ENCODE measurements at regions not wholly inside any gene's neighbourhood (a gene's known extent, or its start where the extent isn't known, plus 50 kb on each side); places are given as distances from the start of the nearest gene placed in this dataset.

- DNase-seq (ENCODE audit: low read depth): no peak
These were observed 264.0 kb upstream of the PITX2 start for GRCh38 chr4:110886856-110887255.

GRCh38 chr4:110897784-110898183, 274.9 kb upstream of the PITX2 start:
- no peak for DNase-seq (ENCODE audit: low read depth)

DNA sequence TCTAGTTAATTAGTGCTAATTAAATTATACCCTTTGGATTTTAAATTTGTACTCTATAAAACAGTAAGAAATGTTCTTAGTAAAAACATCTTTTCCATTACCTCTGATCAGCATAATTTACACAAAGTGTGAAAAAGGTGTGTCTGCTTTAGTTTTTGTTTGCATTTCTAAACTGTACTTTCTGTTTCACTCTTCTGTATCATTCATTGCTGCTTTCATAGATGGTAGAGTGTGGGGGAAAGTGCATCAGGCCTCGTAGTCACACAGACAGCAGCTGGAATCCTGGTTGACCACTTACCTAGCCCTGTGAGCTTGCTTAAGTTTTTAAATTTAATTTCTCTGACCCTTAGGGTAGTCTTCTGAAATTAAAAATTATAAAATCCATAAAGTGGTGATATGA, 275.4 kb upstream of the PITX2 start:
- peak; percentile 36 for DNase-seq (ENCODE audit: low read depth)

- DNase-seq (ENCODE audit: low read depth): peak; percentile 51
These were observed 277.4 kb upstream of the PITX2 start for GRCh38 chr4:110900213-110900769.

GRCh38 chr4:110902500-110902899, 279.6 kb upstream of the PITX2 start:
- peak; percentile 80 for DNase-seq (ENCODE audit: low read depth)

DNA sequence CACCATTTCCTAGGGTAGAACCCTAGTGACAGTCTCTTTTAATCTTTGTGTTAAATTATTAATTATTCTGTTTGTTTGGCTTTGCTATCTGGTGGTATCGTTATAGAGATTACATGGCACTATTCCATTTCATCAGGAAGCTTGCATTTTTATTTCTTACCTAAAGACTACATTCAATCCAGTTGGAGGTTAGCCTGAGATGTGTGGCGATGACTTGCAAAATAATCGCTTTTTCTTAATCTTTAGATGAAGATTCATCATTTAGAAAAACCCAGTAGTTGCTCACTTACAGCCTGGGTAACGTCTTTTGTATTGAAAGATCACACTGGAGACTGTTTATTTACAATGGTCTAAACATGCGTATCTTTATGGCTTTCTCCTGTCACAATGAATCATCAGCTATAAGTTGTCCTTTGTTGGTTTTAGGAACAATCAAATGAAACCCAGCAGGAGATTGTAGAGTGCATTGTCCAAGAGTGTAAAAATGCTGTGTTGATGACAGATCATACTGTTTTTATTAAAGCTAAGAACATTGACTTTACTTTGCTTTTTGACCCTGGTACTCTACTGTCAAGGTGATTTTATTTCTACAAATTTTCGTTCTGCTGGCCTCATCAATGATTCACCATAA, 281.7 kb upstream of the PITX2 start:
- DNase-seq (ENCODE audit: low read depth): peak; percentile 41

DNA sequence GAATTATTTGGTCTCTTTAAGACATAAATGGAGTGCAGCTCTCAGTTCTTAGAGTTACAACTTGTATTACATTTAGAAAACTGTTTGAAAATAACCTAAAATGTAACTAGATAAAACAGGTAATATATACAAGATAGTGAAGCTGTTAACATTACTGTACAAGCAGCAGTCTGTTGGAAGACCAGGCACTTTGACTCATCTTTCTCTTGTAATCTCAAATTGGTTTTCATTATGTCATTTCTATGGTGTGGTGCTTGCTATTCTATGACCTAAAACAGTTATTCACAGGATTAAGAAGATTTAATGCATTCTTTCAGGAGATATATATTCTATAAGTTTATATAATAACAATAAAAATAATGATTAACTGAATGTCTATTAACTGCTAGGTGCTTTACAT, 282.5 kb upstream of the PITX2 start:
- peak; percentile 25 for DNase-seq (ENCODE audit: low read depth)

GRCh38 chr4:110907801-110908313, 285.0 kb upstream of the PITX2 start:
- no peak for DNase-seq (ENCODE audit: low read depth)

DNA sequence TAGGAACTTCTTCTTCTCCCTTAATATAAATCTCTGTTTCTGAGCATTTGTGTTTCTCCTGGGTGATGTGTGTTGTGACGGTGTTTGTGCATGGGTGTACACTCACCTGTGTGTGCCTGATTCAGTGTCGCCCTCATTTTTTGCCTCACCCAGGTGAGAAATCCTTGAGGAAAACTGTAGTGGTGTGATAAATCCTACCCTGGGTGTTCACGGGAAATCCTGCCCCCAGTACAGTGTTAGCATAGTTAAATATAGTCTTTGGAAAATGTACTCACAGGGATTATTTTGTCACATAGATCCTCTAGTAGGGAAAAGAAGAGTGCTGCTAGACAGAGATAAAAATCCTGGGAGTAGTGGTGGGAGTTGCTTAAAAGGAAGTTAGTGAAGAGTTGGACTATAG, 291.9 kb upstream of the PITX2 start:
- DNase-seq (ENCODE audit: low read depth): no peak

GRCh38 chr4:110915301-110915700, 292.4 kb upstream of the PITX2 start:
- no peak for DNase-seq (ENCODE audit: low read depth)

GRCh38 chr4:110916505-110916904, 293.6 kb upstream of the PITX2 start:
- DNase-seq (ENCODE audit: low read depth): no peak

GRCh38 chr4:110917835-110918234, 295.0 kb upstream of the PITX2 start:
- DNase-seq (ENCODE audit: low read depth): no peak

DNA sequence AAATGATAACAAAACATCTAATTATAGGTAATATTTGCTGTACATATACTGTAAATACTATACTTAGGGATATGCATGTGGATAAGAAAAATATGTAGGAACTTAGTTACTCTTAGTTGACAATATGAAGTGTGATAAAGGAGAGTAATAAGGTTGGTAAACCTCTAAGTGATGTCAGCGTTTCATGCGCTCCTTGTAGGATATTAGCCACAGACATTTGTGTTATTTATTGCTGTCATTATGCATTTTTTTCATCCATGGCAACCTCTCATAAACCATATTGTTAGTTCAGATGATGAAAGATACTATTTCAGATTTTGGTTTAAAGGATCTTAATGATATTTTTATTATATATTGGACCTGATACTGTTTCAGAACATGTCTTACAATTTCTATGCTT, 298.1 kb upstream of the PITX2 start:
- DNase-seq (ENCODE audit: low read depth): no peak

GRCh38 chr4:110924761-110925160, 301.9 kb upstream of the PITX2 start:
- no peak for DNase-seq (ENCODE audit: low read depth)

GRCh38 chr4:110926841-110927400, 304.0 kb upstream of the PITX2 start:
- DNase-seq (ENCODE audit: low read depth): no peak

DNA sequence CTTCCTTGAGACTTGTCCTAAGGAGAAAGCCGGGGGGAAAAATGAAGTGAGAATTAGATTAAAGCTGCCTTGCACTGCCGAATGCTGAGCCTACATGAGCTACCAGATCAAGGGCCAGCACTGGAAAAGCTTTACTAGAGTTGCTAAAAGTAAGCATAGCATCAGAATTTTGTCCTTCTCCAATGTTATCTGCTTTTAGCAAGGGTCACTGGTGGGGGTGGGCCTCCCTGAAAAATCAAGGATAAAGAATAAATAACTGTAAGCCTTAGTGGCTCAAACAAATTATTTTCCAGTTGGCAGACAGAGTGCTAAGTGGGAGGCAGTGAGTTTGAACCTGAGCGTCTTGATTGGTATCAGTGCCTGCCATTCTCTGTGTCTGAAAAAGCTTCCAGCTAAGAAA, 310.5 kb upstream of the PITX2 start:
- no peak for DNase-seq (ENCODE audit: low read depth)

DNA sequence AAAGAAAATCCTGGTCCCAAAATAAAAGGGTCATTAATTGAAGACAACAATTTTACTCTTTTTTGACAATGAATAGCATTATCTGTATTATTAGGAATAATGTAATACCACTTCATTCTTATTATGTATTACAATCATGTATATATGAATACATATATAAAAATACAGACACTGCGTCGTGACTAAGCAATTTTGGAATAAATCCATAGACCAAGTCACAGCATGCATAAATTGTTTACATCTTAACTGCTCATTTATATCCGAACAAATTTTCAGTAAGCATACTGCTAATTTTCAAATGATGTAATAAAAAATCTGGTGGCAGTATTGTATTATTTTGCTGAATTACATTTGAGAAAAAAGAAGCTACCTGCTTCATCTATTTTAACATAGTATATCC, 321.6 kb upstream of the PITX2 start:
- no peak for DNase-seq (ENCODE audit: low read depth)

DNA sequence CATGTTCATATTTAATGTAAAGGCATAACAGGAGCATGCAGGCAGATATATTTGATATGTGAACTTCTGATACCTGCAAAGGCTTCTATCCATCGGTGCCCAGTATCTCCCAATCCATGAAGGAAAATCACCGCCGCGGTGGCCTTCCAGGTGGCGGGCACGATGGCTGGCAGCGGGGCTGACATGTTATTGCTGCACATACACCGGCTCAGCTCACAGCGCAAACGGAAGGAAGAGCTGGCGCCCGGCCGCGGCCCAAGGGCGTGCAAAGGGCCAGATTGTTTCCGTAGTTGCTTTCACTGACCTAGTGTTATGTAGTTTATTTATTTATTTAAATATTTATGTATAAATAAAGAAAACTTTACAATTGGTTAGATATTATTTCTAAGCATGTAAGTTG, 322.7 kb upstream of the PITX2 start:
- DNase-seq (ENCODE audit: low read depth): no peak

GRCh38 chr4:110949542-110949941, 326.7 kb upstream of the PITX2 start:
- DNase-seq (ENCODE audit: low read depth): peak; percentile 77

- DNase-seq (ENCODE audit: low read depth): peak; percentile 84
These were observed 327.9 kb upstream of the PITX2 start for GRCh38 chr4:110950731-110951130.

DNA sequence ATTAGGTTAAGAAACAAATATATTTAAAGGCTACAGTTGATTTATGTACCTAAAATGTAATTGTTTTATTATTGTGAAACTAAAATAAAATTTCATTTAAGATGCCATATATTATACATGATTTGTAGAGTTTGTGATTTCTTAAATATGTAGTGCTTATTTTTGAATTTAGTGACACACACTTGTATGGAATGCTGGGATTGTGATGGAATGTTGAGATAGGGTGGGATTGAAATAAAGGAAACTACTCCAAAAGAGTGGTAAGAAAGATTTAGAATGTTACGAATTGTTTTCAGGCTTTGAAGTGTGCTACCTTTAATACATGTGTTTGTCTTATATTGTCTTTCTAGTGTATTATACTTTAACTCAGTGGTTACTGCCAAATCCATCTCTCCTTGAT, 330.3 kb upstream of the PITX2 start:
- no peak for DNase-seq (ENCODE audit: low read depth)

GRCh38 chr4:110953898-110954297, 331.0 kb upstream of the PITX2 start:
- DNase-seq (ENCODE audit: low read depth): no peak

DNA sequence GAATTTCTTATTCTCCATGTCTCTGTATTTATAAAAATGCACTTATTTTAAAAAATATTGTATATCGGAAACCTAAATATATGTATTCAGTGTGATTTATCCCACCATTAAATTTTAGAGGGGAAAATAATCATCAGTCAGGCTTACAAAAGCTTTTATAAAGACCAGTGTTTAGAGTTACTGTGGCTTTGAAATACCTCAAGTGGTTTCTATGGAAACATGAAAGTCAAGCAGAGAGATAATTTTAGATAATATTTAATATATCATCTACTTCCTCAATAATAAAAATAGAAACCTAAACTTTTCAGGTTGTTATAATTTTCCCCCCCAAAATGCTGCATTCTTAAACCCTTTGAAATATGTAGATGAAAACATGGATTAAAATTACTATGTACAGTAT, 332.9 kb upstream of the PITX2 start:
- DNase-seq (ENCODE audit: low read depth): peak; percentile 57

Data from iris pigment epithelial cell (primary cell).